DMS153 treated with DMSO at 0.1 percent for 48 hours (cell line): ENCODE measurements at regions not wholly inside any gene's neighbourhood (a gene's known extent, or its start where the extent isn't known, plus 50 kb on each side); places are given as distances from the start of the nearest gene placed in this dataset.

Source experiments
- DNase-seq: peaks from one replicate; lab custom pipeline; 2025; ENCODE audit not compliant: unreplicated experiment; lab: John Stamatoyannopoulos, UW

DNA sequence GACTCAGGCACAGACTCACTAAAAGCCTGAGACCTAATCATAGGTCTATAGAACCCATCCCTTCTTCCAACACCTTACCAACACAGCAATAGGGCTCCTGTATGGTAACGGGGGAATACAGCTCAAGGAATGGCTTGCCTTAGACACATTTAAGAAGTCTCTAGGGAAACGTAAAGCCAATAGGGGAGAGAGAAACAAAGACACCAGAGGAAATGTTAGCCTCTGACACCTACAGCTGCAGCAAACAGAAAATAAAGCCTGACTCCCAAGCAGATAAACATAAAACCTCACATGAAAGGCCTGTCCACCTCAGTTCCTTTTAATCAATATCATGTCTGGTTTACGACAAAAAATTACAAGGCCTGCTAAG, 51.1 kb upstream of the NCOA1 start:
- DNase-seq: no peak

DNA sequence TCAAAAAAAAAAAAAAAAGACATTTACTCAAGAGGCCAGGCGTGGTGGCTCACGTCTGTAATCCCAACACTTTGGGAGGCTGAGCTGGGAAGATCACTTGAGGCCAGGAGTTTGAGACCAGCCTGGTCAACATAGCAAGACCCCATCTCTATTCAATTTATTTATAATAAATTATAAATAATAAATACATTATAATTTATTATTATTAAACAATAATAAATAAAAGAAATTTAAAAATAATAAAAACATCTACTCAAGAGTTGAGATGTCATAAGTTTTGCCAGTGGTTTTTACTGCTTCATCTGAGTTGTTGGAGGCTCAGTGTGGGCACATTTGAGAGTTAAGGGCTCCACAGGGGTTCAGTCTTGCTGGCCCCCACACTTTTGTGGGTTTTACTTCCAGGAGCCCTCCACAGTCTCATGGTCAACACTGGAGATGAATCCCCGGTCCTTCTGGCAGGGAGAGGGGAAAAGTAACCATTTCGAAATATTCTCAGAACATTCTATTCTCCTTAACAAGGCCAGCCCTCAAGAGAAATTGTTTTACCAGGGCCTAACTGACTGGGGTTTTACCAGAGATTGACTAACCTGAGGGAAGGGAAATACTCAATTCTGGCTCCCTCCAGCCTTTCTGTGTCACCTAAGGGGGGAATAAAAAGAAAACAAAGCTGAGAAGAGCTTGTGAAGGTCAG, 51.6 kb upstream of the NCOA1 start:
- DNase-seq: no peak

DNA sequence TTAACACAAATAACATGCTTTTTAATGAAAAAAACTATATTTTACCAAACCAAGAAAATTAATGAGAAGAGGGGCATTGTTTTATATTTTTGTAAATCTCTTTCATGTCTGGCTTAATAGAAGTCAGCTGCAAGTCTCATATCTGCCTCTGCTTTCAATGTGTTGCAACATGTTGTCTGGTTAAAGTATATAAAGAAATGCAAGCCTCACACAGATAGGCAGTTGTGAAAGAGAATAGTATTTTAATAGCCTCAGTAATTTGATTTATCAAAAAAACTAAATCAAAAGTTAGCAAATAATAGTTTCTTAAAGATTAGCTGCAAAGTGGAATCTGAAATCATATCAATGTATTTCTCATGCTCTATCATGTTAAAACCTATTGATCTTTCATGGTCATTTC, 52.9 kb upstream of the NCOA1 start:
- DNase-seq: no peak

DNA sequence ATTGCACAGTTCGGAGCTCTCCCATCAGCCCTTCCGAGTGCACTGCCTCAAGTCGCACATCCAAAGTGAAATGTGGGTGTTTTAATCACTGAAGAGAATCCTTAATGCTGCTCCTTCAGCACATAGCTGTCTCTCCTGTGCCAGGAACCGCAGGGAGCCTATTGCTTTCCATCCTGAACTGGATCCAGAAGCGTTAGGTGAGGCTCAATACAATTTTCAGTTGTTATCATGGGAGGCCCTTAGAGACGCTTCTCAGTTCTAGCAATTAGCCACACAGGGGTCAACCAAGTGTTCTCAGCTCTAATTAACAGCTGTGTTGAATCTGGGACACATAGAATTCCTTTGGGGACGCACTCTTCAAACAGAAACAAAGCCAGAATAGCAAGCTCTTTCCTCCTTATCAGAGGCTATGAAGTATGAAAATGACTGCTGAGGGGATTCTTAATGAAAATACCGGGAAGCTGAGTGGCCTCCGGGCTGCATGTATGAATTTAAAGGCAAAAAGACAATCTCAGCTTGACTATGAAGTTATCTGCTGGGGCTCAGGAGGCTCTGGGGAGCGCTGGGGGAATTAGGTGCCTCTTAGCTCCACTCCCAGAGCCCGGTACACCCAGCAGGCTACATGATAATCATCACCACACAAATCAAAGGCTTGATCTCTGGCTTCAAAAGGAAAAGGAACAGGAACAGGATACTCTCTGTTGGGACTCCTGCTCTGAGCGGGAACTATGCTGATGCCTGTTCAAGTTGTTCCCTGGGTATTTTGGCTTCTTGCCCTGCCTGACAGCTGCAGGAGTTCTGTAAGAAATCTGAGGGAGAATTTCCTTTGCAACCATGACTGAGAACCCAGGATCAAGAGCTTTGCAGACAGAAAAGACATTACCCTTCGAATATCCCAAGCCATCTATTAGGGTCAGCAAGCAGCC, 55.4 kb upstream of the NCOA1 start:
- no peak for DNase-seq

DNA sequence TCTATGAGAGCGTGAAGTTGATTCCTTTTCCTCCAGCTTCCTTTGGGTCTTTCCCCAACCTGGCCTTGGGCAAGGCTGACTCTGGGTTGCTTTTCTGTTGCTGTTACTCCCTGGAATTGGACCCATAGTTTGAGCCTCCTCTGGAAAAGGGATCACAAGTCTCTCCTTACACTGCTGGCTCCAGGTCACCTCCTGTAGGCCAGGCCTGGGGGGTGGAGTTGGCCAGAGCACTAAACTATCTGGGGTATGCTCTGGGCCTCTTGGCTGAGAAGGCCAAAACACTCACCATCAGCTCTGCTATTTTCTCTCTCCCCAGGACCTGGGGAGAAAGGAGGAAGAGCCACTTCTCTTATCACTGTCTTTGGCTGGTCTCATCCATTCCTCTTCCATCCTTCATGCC, 56.5 kb upstream of the NCOA1 start:
- no peak for DNase-seq

DNA sequence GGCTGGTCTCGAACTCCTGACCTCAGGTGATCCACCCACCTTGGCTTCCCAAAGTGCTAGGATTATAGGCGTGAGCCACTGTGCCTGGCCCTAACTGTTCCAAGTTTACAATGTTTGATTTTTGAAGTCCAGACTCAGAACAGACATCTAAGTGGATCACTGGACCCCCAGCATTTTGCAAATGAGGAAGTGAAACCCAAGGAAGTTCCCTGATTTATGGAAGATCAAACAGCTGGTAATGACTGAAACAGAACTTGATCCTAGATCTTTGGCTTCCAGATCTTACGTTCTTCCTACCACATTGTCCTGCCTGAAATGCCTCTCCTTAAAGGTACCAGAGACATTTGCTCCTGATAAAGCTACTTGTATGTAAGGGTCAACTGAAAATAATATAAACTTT, 58.3 kb upstream of the NCOA1 start:
- no peak for DNase-seq

DNA sequence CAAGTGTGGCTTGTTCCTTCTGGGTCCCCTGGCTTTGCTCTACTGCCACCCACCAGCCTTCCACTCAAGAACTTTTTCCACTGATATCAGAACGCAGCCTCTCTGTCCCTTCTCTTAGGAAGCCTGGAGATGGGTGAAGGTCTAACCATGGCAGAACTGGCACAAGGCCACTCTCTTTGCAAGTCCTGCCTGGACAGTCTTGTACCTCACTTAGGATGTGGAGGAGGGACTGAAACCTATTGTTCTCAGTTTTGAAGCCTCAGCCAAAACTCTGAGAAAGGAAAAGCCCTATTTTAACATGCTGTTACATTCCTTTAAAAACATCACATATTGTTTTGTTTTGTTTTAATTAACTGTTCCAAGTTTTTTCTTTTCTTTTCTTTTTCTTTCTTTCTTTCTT, 58.9 kb upstream of the NCOA1 start:
- no peak for DNase-seq

DNA sequence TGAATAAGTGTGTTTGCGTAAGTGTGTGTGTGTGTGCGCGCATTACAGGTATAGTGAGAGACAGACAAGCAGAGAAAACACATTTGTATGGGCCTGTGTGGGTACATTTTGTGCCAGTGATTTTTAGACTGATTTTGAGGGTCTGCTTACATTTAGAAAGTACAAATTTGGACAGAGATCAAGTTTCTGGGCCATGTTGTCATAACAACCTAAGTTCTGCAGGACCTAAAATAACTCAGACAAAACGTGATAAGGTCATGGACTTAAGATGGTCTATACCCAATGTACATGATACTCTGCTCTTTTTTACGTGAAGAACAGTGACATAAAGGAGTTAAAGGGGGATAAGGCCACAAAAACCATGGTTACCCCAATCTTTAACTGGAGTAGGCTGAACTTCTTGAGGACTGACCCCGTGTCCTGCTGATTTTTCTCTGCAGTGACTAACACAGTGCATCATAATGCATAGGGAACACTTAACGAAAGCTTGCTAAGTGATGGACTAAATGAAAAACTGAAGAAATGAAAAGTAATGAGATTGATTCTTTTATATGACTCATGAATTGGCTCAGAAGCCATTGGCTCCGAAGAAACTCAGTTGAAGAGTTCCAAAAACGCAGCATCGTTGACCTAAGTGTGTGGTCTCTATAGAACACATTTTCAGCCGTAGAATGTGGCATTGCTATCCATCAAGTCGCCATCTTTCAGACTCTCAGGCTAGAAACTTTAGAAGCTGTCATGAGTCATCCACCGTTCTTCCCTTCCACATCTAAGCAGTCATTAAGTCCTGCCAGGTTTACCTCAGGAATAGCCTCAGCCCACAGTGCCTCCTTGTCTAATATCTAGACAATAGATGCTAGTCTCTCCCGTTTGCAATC, 61.6 kb upstream of the NCOA1 start:
- no peak for DNase-seq

DNA sequence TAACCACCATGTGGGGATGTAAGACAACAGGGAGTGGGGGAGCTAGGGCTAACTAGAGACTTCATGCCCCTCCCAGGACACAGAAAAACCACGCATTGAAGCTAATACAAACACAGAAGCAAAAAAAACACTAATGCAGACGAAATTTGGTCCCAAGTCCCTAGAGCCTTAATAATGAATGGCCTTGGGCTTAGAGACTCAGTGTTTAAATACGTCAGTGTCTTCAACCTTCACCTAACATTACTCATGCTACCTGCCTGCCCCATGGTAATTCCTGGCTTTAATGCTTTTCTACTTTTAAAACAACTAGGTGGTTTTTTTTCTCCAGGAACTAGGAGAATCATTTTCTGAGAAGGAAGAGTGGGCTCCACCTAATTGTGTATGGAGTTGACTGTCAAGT, 64.1 kb upstream of the ITSN2 start:
- no peak for DNase-seq

DNA sequence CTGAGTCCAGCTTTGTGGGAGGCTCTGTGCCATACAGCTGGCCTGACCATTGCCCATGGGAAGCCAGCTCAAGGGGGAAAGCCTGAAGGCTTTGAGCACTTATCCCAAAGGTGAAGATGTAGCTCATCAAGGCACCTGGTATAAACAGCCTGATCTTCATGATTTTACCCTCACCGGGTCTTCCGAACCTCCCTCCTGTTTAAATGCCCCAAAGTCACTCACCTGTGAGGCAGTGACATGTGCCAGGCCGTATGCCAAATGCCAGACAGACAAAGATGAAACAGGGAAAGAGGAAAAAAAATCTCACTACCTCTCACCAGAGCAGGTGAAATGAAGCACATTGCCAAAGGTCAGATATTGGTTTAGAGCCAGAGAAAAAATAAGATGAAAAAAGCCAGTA, 62.8 kb upstream of the ITSN2 start:
- DNase-seq: no peak

DNA sequence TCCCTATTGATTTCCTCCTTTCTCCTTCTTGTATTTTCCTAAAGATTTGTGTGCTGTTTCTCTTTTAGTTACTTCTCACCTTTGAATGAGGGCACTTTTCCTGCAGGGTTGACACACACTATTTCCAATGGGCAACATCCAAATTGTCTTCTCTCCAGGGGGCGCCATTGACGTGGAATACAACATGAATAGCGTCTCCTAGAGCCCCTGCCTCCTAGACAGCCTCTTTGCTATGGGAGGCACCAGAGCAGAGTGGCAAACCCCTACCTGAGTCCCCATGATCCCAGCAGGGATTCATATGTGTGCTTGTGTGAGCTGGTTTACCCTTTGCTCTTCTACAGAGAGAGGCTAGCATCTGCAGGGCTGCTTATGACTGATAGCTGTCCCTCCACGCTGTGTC, 61.3 kb upstream of the ITSN2 start:
- peak; percentile 7 for DNase-seq

DNA sequence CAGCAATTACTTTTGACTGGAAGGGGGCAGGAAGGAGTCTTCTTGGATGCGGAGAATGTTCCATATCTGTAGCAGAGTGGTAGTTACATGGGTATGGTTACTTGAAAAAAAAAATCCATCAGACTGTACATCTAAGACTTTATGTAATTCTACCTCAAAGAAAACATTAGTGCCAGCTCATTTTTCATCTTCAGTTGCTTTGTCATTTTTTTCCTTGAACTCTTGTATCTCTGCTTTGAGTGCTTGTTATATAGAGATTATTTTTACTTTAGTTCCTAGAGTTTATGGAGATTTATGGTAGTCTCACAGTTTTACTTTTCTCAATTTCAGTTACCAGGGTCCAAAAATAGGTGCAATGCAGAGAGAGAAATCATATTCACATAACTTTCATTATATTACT, 60.0 kb upstream of the ITSN2 start:
- DNase-seq: no peak

DNA sequence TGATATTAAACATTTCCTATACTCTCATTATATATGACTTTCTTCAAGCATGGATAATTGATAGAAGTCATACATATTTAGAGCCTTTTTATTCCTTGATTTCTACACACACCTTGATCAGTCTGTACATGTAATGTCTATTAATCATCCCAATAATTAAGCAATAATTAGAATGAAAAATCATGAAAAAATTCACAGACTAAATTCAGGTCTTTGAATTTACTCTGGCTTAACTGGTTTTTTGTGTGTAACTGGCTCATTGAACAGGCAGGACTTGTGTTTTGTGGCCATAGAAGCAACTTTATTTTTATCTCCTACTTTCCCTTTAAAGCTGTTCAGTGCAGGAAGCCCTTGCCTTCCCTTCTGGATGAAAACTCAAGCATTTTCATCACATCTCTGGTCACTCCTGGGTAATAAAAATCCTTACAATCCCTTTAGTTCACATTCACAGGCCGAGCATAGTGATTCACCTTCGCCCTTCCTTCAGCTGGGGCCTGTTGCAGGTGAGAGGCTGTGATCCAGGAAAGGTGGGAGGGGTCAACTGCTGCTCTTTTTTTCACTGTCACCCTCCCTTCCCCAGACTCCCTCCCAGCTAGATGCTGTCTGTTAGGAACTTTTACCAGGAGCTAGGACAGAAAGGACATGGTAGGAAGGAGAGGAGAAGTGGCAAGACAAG, 58.0 kb upstream of the ITSN2 start:
- no peak for DNase-seq

DNA sequence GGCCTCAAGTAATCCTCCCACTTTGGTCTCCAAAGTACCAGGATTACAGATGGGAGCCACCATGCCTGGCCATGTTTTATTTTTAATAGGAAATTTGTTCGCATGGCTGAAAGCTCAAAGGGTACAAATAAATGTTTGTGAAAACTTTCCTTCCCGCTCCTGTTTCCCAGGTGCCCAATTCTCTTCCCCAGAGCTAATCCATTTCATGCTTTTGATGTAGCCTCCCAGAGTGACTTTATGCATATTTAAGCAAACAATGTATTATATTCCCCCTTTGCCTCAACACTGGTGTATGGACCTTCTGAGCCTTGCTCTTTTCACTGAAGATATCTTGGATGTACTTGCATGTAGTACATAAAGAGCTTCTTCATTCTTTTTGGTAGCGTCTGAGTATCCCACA, 52.5 kb upstream of the ITSN2 start:
- no peak for DNase-seq

DNA sequence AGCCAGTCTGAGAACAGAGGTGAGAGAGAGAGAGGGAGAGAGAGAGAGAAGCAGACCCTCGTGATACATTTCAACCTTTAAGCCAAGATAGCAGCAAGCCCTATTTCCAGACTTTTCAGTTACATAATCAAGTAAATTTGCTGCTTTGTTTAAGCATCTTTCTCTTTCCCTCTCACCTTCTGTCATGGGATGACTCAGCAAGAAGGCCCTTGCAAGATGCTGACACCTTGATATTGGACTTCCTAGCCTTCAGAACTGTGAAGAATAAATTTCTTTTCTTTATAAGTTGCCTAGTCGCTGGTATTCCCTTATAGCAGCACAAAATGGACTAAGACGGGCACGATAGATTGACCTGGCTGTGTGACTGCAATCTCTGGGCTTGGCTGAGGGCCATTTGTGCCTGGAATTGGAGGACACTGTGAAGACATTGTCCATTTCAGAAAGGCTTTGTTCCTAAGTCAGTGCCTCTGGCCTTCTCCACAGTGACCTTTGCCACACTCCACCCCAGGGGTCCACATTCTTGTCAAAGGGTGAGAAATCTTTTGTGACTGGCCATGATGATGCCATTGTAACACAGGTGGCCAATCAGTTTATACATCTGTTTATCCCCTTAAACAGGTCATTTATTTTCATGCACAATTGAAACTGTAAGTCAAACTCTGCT, 51.3 kb upstream of the ITSN2 start:
- no peak for DNase-seq

DNA sequence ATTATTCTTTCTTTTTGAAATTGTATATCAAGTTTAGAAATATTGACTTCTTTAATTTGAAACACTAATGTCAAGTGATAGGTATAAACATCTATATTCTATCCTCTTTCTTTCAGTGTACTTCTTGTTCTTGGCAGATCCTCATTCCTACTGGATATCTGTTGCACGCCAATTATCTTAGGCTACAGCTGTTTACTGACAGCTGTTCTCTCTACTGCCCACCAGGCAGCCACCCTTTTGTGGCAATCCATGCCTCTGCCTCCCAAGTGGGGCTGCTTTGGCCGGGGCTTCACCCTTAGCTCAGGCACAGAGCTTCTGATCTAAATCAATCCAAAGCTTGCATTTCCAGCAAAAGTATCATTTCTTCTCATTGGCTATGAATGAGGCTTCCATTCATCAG, 50.6 kb upstream of the ITSN2 start:
- DNase-seq: no peak

DNA sequence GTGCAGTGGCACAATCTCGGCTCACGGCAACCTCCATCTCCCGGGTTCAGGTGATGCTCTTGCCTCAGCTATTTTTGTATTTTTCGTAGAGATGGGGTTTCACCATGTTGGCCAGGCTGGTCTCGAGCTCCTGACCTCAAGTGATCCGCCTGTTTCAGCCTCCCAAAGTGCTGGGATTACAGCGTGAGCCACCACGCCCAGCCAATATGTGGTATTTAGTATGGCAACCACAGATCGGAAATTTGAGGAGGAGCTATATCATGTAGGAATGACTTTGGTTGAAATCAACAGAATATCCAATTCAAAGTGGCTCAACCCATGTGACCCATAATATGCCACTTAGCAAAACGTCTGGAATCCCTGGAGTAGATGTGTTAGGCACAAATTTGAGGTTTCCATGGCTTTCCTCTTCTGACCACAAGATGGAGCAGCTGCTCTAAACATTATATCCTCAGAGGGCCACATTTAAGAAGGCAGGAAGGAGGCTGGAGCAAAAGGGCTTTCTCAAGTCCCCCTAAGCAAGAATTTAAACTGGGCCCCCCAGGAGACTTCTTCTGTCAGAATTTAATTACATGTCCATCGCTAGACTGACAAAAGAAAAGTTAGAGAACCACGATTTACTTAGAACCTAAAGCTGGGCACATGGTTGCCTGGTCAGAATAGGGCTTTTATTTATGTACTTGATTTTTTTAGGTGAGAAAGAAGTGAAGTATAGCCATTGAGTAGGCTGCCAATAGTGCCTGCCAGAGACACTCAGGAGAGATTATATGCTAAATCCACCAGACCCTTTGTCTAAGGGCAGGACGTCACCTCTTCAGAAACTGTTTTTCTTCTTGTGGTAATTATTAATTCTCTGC, 49.6 kb upstream of the ITSN2 start:
- peak; percentile 75 for DNase-seq
